HuH-7.5 (cell line): ENCODE measurements at regions not wholly inside any gene's neighbourhood (a gene's known extent, or its start where the extent isn't known, plus 50 kb on each side); places are given as distances from the start of the nearest gene placed in this dataset.
"Not testable (repeated sequence)": the region's sequence is repeated elsewhere in the genome, so short reads cannot be mapped to it uniquely, and the experiment has no call there.

Source experiments
- DNase-seq: peaks from one replicate; pipeline ENCODE4 v3.0.0; 2011; ENCODE audit warnings: low spot score

GRCh38 chr9:115404311-115404710, 286.4 kb upstream of the TNC start:
- no peak for DNase-seq

- no peak for DNase-seq
Observed at GRCh38 chr9:115411516-115411915, 293.6 kb upstream of the TNC start.

- DNase-seq: no peak
Observed at GRCh38 chr9:115411993-115412452, 294.1 kb upstream of the TNC start.

- DNase-seq: no peak
Observed at GRCh38 chr9:115412656-115413055, 294.7 kb upstream of the TNC start.

DNA sequence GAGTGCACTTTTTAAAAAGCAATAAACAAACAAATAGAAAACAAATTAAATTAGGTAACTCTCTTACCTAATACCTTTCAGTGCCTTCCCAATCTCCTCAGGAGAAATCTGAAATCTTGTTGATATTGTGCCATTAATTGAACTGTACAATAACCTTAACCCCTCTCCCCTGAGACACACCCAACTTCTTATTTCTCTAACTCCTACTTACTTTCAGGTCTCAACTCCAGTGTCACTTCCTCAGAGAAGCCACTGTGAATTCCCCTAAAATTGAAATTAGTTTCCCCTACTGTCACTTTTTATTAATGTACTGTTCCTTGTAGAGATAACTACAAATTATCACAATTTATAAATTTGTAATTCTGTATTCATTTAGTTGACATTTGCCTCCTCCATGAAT, 295.3 kb upstream of the TNC start:
- no peak for DNase-seq

DNA sequence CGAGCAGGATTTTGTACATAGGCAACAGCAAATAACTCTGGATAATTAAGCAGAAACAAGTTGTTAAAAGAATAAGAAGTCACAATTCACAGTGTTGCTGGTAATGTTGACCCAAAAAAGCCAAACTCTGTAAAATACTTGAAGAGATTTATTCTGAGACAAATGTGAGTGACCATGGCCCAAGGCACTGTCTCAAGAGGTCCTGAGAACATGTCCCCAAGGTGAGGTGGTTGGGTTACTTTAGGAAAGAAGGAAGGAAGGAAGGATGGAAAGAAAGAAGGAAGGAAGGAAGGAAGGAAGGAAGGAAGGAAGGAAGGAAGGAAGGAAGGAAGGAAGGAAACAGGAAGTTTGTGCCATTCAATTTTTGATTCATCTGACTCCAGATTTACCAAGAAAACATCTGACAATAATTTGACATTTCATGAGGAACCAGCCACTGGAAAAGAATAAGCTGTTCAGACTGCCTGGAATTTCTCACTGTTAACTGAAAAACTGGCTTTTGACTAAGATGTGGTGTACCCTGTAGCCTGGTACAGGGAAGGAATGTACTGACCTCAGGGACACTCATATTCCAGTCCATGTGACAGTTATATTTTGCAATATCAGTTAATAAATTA, 295.9 kb upstream of the TNC start:
- no peak for DNase-seq

- no peak for DNase-seq
Observed at GRCh38 chr9:115414561-115414960, 296.6 kb upstream of the TNC start.

- DNase-seq: no peak
Observed at GRCh38 chr9:115415450-115415849, 297.5 kb upstream of the TNC start.

DNA sequence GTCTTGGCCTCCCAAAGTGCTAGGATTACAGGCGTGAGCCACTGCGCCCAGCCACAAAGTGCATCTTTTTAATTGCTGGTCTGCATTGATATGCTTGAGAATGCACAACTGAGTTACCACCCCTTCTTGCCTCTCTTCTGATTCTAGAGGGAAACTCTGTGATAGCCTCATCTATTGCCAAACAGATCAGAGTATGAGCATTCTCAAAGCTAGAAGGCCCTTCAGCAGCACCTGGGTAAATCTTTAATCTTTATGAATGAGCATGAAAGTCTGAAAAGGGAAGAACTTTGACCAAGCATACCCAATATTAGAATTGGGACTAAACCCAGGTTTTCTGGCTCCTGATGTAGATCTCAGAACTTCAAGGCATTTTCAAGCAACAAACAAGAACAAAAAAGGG, 298.3 kb upstream of the TNC start:
- DNase-seq: no peak

GRCh38 chr9:115418181-115418580, 300.2 kb upstream of the TNC start:
- not testable (repeated sequence) for DNase-seq

DNA sequence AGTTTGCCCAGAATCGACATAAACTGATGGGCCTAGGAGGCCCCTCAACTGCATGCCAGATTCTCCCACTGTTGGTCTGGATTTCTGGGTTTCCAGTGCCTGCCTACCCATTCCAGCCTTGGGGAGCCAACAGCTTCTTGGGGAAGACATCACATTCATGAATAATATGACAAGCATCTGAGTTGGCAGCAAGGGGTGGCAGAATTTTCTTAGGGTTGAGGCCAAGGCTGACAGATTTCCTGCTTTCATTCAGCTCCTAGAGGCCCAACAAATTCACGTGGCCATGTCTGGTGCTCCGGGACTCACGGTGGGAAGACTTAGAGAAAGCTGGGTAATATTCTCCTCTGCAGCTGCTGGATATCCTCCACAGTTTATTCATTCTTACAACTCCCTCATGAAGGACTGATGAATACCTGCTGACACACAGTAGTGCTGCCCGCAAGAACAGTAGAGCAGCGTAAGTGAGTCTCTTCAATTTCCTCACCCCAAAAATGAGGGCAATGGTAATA, 305.0 kb upstream of the TNC start:
- DNase-seq: no peak

- no peak for DNase-seq
Observed at GRCh38 chr9:115423646-115424045, 305.7 kb upstream of the TNC start.

GRCh38 chr9:115425601-115426000, 307.6 kb upstream of the TNC start:
- no peak for DNase-seq

DNA sequence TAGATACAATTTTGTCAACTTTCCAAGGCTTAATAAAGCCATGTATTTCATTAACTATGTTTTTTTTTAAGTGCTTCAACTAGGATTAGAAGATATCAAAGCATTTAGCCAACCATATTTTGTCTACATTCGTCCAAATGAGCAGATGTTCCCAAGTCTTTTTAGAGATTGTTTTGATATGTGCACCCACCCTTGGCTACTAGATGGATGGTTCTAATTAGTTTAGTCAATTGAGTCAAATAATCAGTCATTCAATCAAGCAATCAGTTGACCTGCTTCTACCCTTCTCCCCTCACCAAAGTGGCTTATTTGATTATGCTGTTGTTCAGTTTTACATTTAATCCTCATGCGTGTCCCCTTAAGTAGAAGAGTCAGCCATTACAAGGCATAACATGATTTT, 319.5 kb upstream of the TNC start:
- no peak for DNase-seq

DNA sequence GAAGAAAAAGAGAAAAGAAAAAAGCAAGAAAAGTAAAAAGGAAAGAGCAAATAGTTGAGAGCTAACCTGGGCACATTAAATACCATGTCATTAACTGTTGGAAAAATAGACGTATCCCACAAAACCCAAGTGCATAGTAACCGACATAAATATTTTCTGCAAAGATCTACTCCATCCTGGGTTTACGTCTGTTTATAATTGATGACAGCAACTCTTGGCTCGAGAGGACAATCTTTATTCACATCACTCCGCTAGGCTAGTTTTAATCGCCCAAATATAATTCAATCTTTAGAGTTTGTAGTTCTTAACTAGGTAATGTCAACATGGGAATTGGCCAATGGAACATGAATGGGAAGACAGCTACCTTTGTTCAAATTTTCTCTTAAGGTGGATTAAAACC, 321.7 kb upstream of the TNC start:
- DNase-seq: no peak

GRCh38 chr9:115442054-115442453, 324.1 kb upstream of the TNC start:
- no peak for DNase-seq

DNA sequence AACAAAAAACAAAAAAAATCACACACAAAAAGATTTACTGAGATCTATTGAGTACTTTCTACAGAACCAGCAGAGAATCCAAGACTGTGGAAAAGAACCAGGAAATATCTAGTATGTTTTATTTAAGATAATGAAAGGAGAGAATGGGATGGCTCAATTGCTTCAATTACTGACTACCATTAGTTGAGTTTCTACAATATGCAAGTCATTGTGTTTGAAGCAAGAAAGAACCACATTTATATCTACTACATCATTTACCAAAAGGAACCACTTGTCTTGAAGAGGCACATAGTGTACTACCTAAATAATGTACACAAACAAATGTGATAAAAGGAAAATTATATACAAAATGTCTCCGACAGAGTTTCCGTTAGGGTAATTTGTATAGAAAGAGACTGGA, 325.9 kb upstream of the TNC start:
- no peak for DNase-seq

GRCh38 chr9:115444959-115445358, 327.0 kb upstream of the TNC start:
- no peak for DNase-seq

GRCh38 chr9:115445655-115446054, 327.7 kb upstream of the TNC start:
- no peak for DNase-seq

GRCh38 chr9:115456515-115456914, 338.6 kb upstream of the TNC start:
- DNase-seq: no peak

- no peak for DNase-seq
Observed at GRCh38 chr9:115461280-115461679, 343.3 kb upstream of the TNC start.

DNA sequence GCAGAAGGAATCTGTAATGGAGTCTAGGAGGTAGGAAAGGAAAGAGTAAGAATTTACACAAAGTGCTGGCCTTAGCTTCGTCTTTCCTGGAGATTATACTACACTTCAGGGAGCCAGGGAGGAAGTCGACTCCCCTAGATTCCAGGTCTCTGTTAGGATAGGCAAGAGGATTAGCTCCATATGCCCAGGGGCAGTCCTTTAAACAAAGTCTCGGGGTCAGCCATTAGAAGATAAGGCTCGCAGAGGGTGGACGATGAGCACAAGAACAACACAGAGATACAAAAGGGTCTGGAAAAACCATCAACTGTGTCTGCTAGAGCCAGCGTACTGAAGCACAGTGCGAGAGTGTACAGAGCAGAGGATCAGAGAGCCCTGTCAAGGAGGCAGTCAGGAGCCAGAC, 344.7 kb upstream of the TNC start:
- DNase-seq: no peak

GRCh38 chr9:115466756-115467155, 348.8 kb upstream of the TNC start:
- no peak for DNase-seq

GRCh38 chr9:115469841-115470240, 351.9 kb upstream of the TNC start:
- no peak for DNase-seq
